Ishikawa (cell line): ENCODE measurements at regions not wholly inside any gene's neighbourhood (a gene's known extent, or its start where the extent isn't known, plus 50 kb on each side); places are given as distances from the start of the nearest gene placed in this dataset.

ENCODE experiments used
- CREB1 ChIP-seq: IDR thresholded peaks from 2 replicates; pipeline ENCODE4 v1.6.1; 2012; ENCODE audit warnings: low read depth
- EP300 ChIP-seq: IDR thresholded peaks from 2 replicates; pipeline ENCODE4 v1.6.1; 2012; ENCODE audit warnings: borderline replicate concordance
- FOXM1 ChIP-seq: IDR thresholded peaks from 2 replicates; pipeline ENCODE4 v1.6.1; 2012; ENCODE audit warnings: low read depth, borderline replicate concordance
- MAX ChIP-seq: IDR thresholded peaks from 2 replicates; pipeline ENCODE4 v1.6.1; 2012
- RAD21 ChIP-seq: IDR thresholded peaks from 2 replicates; pipeline ENCODE4 v1.6.1; 2012; ENCODE audit warnings: low read depth
- REST ChIP-seq: IDR thresholded peaks from 2 replicates; pipeline ENCODE4 v1.6.1; 2012; ENCODE audit warnings: low read depth, mild to moderate bottlenecking
- TAF1 ChIP-seq: IDR thresholded peaks from 2 replicates; pipeline ENCODE4 v1.6.1; 2012; ENCODE audit warnings: low read depth, mild to moderate bottlenecking
- TCF12 ChIP-seq: IDR thresholded peaks from 2 replicates; pipeline ENCODE4 v1.6.1; 2012; ENCODE audit warnings: low read depth
- USF1 ChIP-seq: IDR thresholded peaks from 2 replicates; pipeline ENCODE4 v1.6.1; 2012
- YY1 ChIP-seq: IDR thresholded peaks from 2 replicates; pipeline ENCODE4 v1.6.1; 2012; ENCODE audit warnings: low read depth
- ZBTB7A ChIP-seq: IDR thresholded peaks from 2 replicates; pipeline ENCODE4 v1.6.1; 2012; ENCODE audit warnings: low read depth

DNA sequence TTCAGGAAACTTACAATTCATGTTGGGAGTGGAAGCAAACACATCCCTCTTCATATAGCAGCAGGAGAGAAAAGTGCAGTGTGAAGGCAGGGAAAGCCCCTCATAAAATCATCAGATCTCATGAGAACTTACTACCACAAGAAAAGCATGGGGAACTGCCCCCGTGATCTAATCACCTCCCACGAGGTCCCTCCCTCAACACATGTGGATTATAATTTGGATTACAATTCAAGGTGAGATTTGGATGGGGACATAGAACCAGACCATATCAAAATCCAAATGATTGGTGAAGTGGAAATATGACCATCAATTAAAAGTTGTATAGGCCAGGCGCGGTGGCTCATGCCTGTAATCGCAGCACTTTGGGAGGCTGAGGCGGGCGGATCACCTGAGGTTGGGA lies 1268.0 kb downstream of the JRKL start:
- TF ChIP-seq ZBTB7A (no peak), YY1 (no peak), CREB1 (no peak), RAD21 (no peak), USF1 (no peak), MAX (no peak), EP300 (no peak), REST (no peak), FOXM1 (no peak), TCF12 (no peak), TAF1 (no peak)
